GM12878 (cell line): ENCODE measurements at regions not wholly inside any gene's neighbourhood (a gene's known extent, or its start where the extent isn't known, plus 50 kb on each side); places are given as distances from the start of the nearest gene placed in this dataset.

Experiments used
- ATAC-seq: fragments of 200-7000 bp; cut with Tn5 transposase; 3 replicates; pipeline ENCODE4 v1.9.1; 2020; ENCODE audit warnings: mild to moderate bottlenecking, moderate library complexity
- BruUV-seq: library from RNA; stranded (reverse); fragments of 400-500 nt; replicated peaks from 2 replicates; lab custom pipeline; 2021; lab: Mats Ljungman, UMichigan
- CTCF ChIA-PET: fragments of 300-600 bp; sonication (Branson Sonifier 250); formaldehyde crosslinking; extraction: SDS; loops from one replicate; lab custom pipeline; 2021; ENCODE audit warnings: inconsistent platforms; lab: Yijun Ruan, JAX
- POLR2A ChIA-PET: fragments of 350-600 bp; formaldehyde crosslinking; extraction: SDS; loops from one replicate; lab custom pipeline; 2021; ENCODE audit warnings: inconsistent platforms; lab: Charles Lee
- RAD21 ChIA-PET: fragments of 300-600 bp; sonication (Branson Sonifier 250); formaldehyde crosslinking; loops from one replicate; lab custom pipeline; 2023; ENCODE audit warnings: antibody characterized with exemption; ENCODE audit not compliant: unreplicated experiment; lab: Charles Lee
- SMC1A ChIA-PET: fragments of 300-600 bp; sonication (Branson Sonifier 250); formaldehyde crosslinking; loops from one replicate; lab custom pipeline; 2023; ENCODE audit not compliant: unreplicated experiment, uncharacterized antibody; lab: Charles Lee
- DNase-seq: peaks from one replicate; pipeline ENCODE4 v3.0.0-alpha.2; 2011; ENCODE audit warnings: low read depth, low spot score
- FAIRE-seq: peaks from 3 replicates; lab custom pipeline; 2011; peaks lifted over from hg19 to GRCh38; lab: Jason Lieb, UNC
- H2AFZ ChIP-seq: 2 replicates; pipeline ENCODE4 v1.6.0; 2011; ENCODE audit warnings: low read depth, low read length, control low read depth; ENCODE audit not compliant: control insufficient read depth
- H3K27ac ChIP-seq: 2 replicates; pipeline ENCODE4 v1.5.1; 2011; ENCODE audit warnings: control low read depth; ENCODE audit not compliant: control insufficient read depth, insufficient read depth
- H3K27me3 ChIP-seq, 2 experiments: replicated peaks in 1 of 2; 2 replicates each; pipeline versions ENCODE4 v1.6.0 to v1.6.1; 2011; ENCODE audit warnings: low read length in 1 of 2; ENCODE audit not compliant: control insufficient read depth in 2 of 2, insufficient read depth in 2 of 2
- H3K36me3 ChIP-seq, 2 experiments: 2 replicates each; pipeline ENCODE4 v1.5.1; 2011; ENCODE audit warnings: low read length in 1 of 2; ENCODE audit not compliant: control insufficient read depth in 2 of 2, insufficient read depth in 2 of 2
- H3K4me1 ChIP-seq: 2 replicates; pipeline ENCODE4 v1.6.1; 2011; ENCODE audit warnings: mild to moderate bottlenecking, low read length, moderate library complexity, mixed read lengths; ENCODE audit not compliant: control insufficient read depth, insufficient read depth
- H3K4me2 ChIP-seq: 2 replicates; pipeline ENCODE4 v1.6.0; 2011; ENCODE audit warnings: control low read depth; ENCODE audit not compliant: control insufficient read depth, insufficient read depth
- H3K4me3 ChIP-seq: fragments of 200-600 bp; sonication (generic); 2 replicates; pipeline ENCODE4 v1.5.1; 2016
- H3K79me2 ChIP-seq: 2 replicates; pipeline ENCODE4 v1.6.0; 2011; ENCODE audit warnings: low read length; ENCODE audit not compliant: control insufficient read depth, insufficient read depth
- H3K9ac ChIP-seq: 2 replicates; pipeline ENCODE4 v1.8.0; 2011; ENCODE audit warnings: low read length, control low read depth, mixed read lengths; ENCODE audit not compliant: control insufficient read depth, insufficient read depth
- H3K9me3 ChIP-seq: replicated peaks from 3 replicates; pipeline ENCODE4 v1.5.1; 2011; ENCODE audit warnings: mild to moderate bottlenecking, low read length; ENCODE audit not compliant: control insufficient read depth, insufficient read depth
- H4K20me1 ChIP-seq: 2 replicates; pipeline ENCODE4 v1.6.0; 2011; ENCODE audit not compliant: control insufficient read depth, insufficient read depth
- BHLHE40 ChIP-seq, 2 experiments: fragments of 450-650 bp in 1 of 2; IDR thresholded peaks; 2 replicates each; pipeline ENCODE4 v1.6.1; 2011 to 2017; ENCODE audit warnings: low read depth in 2 of 2, borderline replicate concordance in 1 of 2, improper control_type of control experiment in 1 of 2, low read length in 1 of 2, mild to moderate bottlenecking in 1 of 2
- CREM ChIP-seq: IDR thresholded peaks from 2 replicates; pipeline ENCODE4 v1.6.1; 2014; ENCODE audit warnings: antibody characterized with exemption, low read depth
- ETV6 ChIP-seq, 2 experiments: fragments of 450-650 bp in 1 of 2; IDR thresholded peaks in 1 of 2; conservative IDR thresholded peaks in 1 of 2; 2 replicates each; pipeline ENCODE4 v1.6.1; 2014; ENCODE audit warnings: antibody characterized with exemption in 1 of 2, borderline replicate concordance in 1 of 2, low read depth in 1 of 2, mild to moderate bottlenecking in 1 of 2, moderate library complexity in 1 of 2
- FOXM1 ChIP-seq: IDR thresholded peaks from 2 replicates; pipeline ENCODE4 v1.6.1; 2012; ENCODE audit warnings: low read depth, mild to moderate bottlenecking, inconsistent platforms, low read length, moderate library complexity
- HDAC2 ChIP-seq: fragments of 200-600 bp; sonication (generic); IDR thresholded peaks from 2 replicates; pipeline ENCODE4 v1.6.1; 2017
- IKZF2 ChIP-seq, 2 experiments: fragments of 450-650 bp; IDR thresholded peaks; 2 replicates each; pipeline ENCODE4 v1.6.1; 2017; ENCODE audit warnings: mild to moderate bottlenecking in 2 of 2, moderate library complexity in 2 of 2
- PML ChIP-seq: IDR thresholded peaks from 2 replicates; pipeline ENCODE4 v1.6.1; 2012; ENCODE audit warnings: low read length, inconsistent platforms
- RFX5 ChIP-seq: IDR thresholded peaks from 2 replicates; pipeline ENCODE4 v1.6.1; 2011; ENCODE audit warnings: low read depth, low read length, improper control_type of control experiment
- RUNX3 ChIP-seq: IDR thresholded peaks from 2 replicates; pipeline ENCODE4 v1.6.1; 2012; ENCODE audit warnings: low read length, inconsistent platforms
- SIN3A ChIP-seq: IDR thresholded peaks from 2 replicates; pipeline ENCODE4 v1.6.1; 2012; ENCODE audit warnings: low read depth, low read length, improper control_type of control experiment
- TCF3 ChIP-seq: IDR thresholded peaks from 2 replicates; pipeline ENCODE4 v1.6.1; 2012; ENCODE audit warnings: low read depth, mild to moderate bottlenecking, low read length, borderline replicate concordance; ENCODE audit not compliant: insufficient read depth
- ZNF384 ChIP-seq: IDR thresholded peaks from 2 replicates; pipeline ENCODE4 v1.6.1; 2012; ENCODE audit warnings: low read depth, mild to moderate bottlenecking, low read length, improper control_type of control experiment, borderline replicate concordance
- WGBS: methylation state at CpG from one replicate; pipeline ENCODE4 v1.1.6; 2016; ENCODE audit warnings: low lambda C conversion rate; ENCODE audit not compliant: insufficient replicate concordance, insufficient coverage; ENCODE audit errors: missing lambda C conversion rate; 5-methylcytosine and 5-hydroxymethylcytosine counted together
- in situ Hi-C: fragments of 300-500 bp; cut with MboI; formaldehyde crosslinking; loops from 9 replicates; pipeline ENCODE4 v1.14.3; 2018; ENCODE audit warnings: mixed read lengths
- intact Hi-C: fragments of 100-400 bp; cut with micrococcal nuclease; formaldehyde crosslinking; loops from one replicate; pipeline ENCODE4 v1.14.2; 2022; ENCODE audit not compliant: unreplicated experiment
- TF ChIP-seq, protein P1 (sequence below): IDR thresholded peaks from 2 replicates; pipeline ENCODE4 v1.6.1; 2012; ENCODE audit warnings: low read depth, low read length, improper control_type of control experiment

DNA sequence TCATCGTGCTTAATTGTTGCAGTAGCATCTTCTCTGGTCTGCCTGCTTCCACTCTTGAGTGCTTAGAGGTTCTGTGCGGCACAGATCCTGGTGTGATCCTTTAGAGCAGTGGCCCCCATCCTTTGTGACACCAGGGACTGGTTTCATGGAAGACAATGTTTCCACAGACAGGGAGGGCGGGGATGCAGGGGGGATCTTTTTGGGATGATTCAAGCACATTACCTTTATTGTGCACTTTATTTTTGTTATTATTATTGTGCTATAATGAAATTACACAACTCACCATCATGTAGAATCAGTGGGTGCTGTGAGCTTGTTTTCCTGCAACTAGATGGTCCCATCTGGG, 76.8 kb upstream of the SHANK2 start (continued):
- no peak for TF ChIP-seq HDAC2

GRCh38 chr11:71327156-71328085, 75.0 kb upstream of the SHANK2 start:
- POLR2A ChIA-PET = no interaction called here
- no peaks in the 10 kb centered on the region; the same call in 2 of the 3 replicates for H3K9me3 ChIP-seq
- H3K36me3 ChIP-seq = no peaks in the 10 kb centered on the region
- SMC1A ChIA-PET = interaction anchor here (1.0 kb wide), 1 partner anchor 13 kb away, joined by 3 read pairs; no protein-coding TSS in a partner anchor
- RAD21 ChIA-PET = no interaction called here
- H3K27ac ChIP-seq = no peak overlapping the region
- no peak overlapping the region for H3K4me2 ChIP-seq
- no peak for TF ChIP-seq SIN3A
- no peaks in the 10 kb centered on the region for H3K27me3 ChIP-seq
- H3K9ac ChIP-seq = no peak overlapping the region
- ATAC-seq = no peak
- 18% methylated on average over 20 of the region's 20 CpGs for WGBS
- DNase-seq = no peak
- intact Hi-C loops (no loop called here), in situ Hi-C loops (no loop called here)
- H3K4me1 ChIP-seq = no peaks in the 10 kb centered on the region
- H3K79me2 ChIP-seq = no peaks in the 10 kb centered on the region
- CTCF ChIA-PET = interaction anchor here (1.6 kb wide), 1 partner anchor 21 kb away, joined by 3 read pairs; no protein-coding TSS in a partner anchor
- no peak for FAIRE-seq
- no peak overlapping the region for H3K4me3 ChIP-seq
- no peaks in the 10 kb centered on the region for H4K20me1 ChIP-seq
- no TSS peak for BruUV-seq
- no peak overlapping the region for H2AFZ ChIP-seq

DNA sequence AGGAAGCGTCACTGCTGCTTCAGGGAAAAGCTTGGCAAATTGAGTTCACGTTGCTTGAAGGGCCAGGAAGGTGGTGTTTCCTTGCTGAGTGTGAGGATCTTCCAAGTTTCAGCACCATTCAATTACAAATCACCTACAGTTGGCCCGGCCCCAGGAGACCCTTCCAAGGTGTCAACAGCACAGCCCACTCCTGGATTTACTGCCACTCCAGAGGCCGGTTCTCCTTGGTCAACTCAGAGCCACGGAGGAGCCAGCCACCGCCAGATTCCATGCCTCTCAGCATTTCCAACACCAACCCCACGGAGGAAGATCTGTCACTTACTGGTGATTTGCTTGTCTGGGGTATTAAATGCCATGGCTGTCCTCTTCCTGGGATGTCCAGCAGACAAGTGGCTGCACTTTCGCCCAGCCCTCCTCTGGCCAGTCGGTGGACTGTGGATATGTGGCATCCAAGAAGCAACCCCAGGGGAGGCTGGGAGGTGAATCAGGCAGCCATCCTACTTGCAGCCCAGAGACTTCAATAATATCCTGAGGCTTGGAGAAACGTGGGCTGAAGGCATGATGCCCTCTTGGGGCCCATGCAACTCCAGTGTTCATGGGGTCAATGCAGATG, 74.1 kb upstream of the SHANK2 start:
- DNase-seq = no peak
- H3K4me1 ChIP-seq = no peaks in the 10 kb centered on the region
- no peaks in the 10 kb centered on the region; the same call in 2 of the 3 replicates for H3K9me3 ChIP-seq
- intact Hi-C loops (no loop called here), in situ Hi-C loops (no loop called here)
- no peak overlapping the region for H3K4me2 ChIP-seq
- no peaks in the 10 kb centered on the region for H3K79me2 ChIP-seq
- H3K4me3 ChIP-seq = no peak overlapping the region
- H3K9ac ChIP-seq = no peak overlapping the region
- no peak for TF ChIP-seq ZNF384
- no peak for TF ChIP-seq RFX5
- TF ChIP-seq CREM = no peak
- no peak for TF ChIP-seq BHLHE40 (IDR thresholded peaks at IDR 0.05; ENCODE audit: borderline replicate concordance in 1 of 2, low read depth in 2 of 2, low read length in 1 of 2)
- TF ChIP-seq RUNX3 = no peak
- no peak for TF ChIP-seq TCF3
- no peak for TF ChIP-seq FOXM1
- no peak for TF ChIP-seq PML
- TF ChIP-seq IKZF2 (IDR thresholded peaks at IDR 0.05) = no peak
- TF ChIP-seq ETV6 (conservative IDR thresholded peaks at IDR 0.05 in 1 of 2, IDR thresholded peaks at IDR 0.05 in 1 of 2; ENCODE audit: borderline replicate concordance in 1 of 2, low read depth in 1 of 2) = no peak
- TF ChIP-seq, protein P1, sequence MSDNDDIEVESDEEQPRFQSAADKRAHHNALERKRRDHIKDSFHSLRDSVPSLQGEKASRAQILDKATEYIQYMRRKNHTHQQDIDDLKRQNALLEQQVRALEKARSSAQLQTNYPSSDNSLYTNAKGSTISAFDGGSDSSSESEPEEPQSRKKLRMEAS = no peak
- FAIRE-seq = no peak
- SMC1A ChIA-PET = no interaction called here
- H2AFZ ChIP-seq = no peak overlapping the region
- CTCF ChIA-PET = no interaction called here
- RAD21 ChIA-PET = no interaction called here
- BruUV-seq = no TSS peak
- no peaks in the 10 kb centered on the region for H3K27me3 ChIP-seq
- no peak for ATAC-seq
- 31% methylated on average over 10 of the region's 10 CpGs for WGBS
- POLR2A ChIA-PET = no interaction called here
- no peaks in the 10 kb centered on the region for H4K20me1 ChIP-seq
- H3K27ac ChIP-seq = no peak overlapping the region
- H3K36me3 ChIP-seq = no peaks in the 10 kb centered on the region
